GM23338 (cell line): ENCODE measurements at regions not wholly inside any gene's neighbourhood (a gene's known extent, or its start where the extent isn't known, plus 50 kb on each side); places are given as distances from the start of the nearest gene placed in this dataset.

Source experiments
- ATAC-seq: fragments of 200-7000 bp; cut with Tn5 transposase; 3 replicates; pipeline ENCODE4 v1.9.1; 2020
- DNase-seq: peaks from one replicate; pipeline ENCODE4 v3.0.0-alpha.2; 2015; ENCODE audit warnings: low spot score
- H2AFZ ChIP-seq: fragments of 200-600 bp; sonication (generic); 2 replicates; pipeline ENCODE4 v1.8.0; 2016; ENCODE audit warnings: antibody characterized with exemption, mild to moderate bottlenecking, moderate library complexity
- H3F3A ChIP-seq: fragments of 200-600 bp; sonication (generic); replicated peaks from 2 replicates; pipeline ENCODE4 v1.8.0; 2017; ENCODE audit warnings: antibody characterized with exemption, mixed run types, low read depth
- H3K27ac ChIP-seq: fragments of 200-600 bp; sonication (generic); 2 replicates; pipeline ENCODE4 v1.6.1; 2016; ENCODE audit warnings: low read depth
- H3K27me3 ChIP-seq: fragments of 200-600 bp; sonication (generic); 2 replicates; pipeline ENCODE4 v1.8.0; 2016; ENCODE audit warnings: mild to moderate bottlenecking, mixed run types, moderate library complexity; ENCODE audit not compliant: insufficient read depth
- H3K36me3 ChIP-seq: fragments of 200-600 bp; sonication (generic); 2 replicates; pipeline ENCODE4 v1.8.0; 2016; ENCODE audit warnings: mild to moderate bottlenecking; ENCODE audit not compliant: insufficient read depth
- H3K4me1 ChIP-seq: fragments of 200-600 bp; sonication (generic); 2 replicates; pipeline ENCODE4 v1.8.0; 2016; ENCODE audit warnings: mild to moderate bottlenecking, moderate library complexity; ENCODE audit not compliant: insufficient read depth
- H3K4me2 ChIP-seq: fragments of 200-600 bp; sonication (generic); 2 replicates; pipeline ENCODE4 v1.7.1; 2017; ENCODE audit warnings: mixed run types
- H3K4me3 ChIP-seq: fragments of 200-600 bp; sonication (generic); 2 replicates; pipeline ENCODE4 v1.6.1; 2016; ENCODE audit warnings: mixed run types
- H3K79me2 ChIP-seq: fragments of 200-600 bp; sonication (generic); replicated peaks from 2 replicates; pipeline ENCODE4 v1.8.0; 2017; ENCODE audit warnings: mild to moderate bottlenecking; ENCODE audit not compliant: insufficient read depth
- H3K9me2 ChIP-seq: fragments of 200-600 bp; sonication (generic); 2 replicates; pipeline ENCODE4 v1.8.0; 2017; ENCODE audit not compliant: insufficient read depth
- H4K20me1 ChIP-seq: fragments of 200-600 bp; sonication (generic); replicated peaks from 2 replicates; pipeline ENCODE4 v1.8.0; 2017; ENCODE audit warnings: mild to moderate bottlenecking; ENCODE audit not compliant: insufficient read depth
- H3K27ac Mint-ChIP-seq: 2 replicates; pipeline ENCODE4 v1.8.0; 2020; ENCODE audit warnings: inconsistent platforms, mild to moderate bottlenecking, moderate library complexity, mixed read lengths
- H3K27me3 Mint-ChIP-seq: 3 replicates; pipeline ENCODE4 v1.8.0; 2022; ENCODE audit warnings: low read depth, mild to moderate bottlenecking, moderate library complexity, mixed read lengths, inconsistent platforms; ENCODE audit not compliant: insufficient read depth, poor library complexity
- H3K36me3 Mint-ChIP-seq: 3 replicates; pipeline ENCODE4 v1.8.0; 2021; ENCODE audit warnings: low read depth, mild to moderate bottlenecking, inconsistent platforms, moderate library complexity, mixed read lengths
- H3K4me1 Mint-ChIP-seq: 3 replicates; pipeline ENCODE4 v1.8.0; 2020; ENCODE audit warnings: mild to moderate bottlenecking, inconsistent platforms, mixed read lengths
- H3K4me3 Mint-ChIP-seq: 3 replicates; pipeline ENCODE4 v1.8.0; 2021; ENCODE audit warnings: moderate library complexity, mild to moderate bottlenecking, inconsistent platforms, mixed read lengths
- H3K9me3 Mint-ChIP-seq: 3 replicates; pipeline ENCODE4 v1.8.0; 2020; ENCODE audit warnings: moderate library complexity, mild to moderate bottlenecking, inconsistent platforms, mixed read lengths
- CREB1 ChIP-seq: fragments of 250-450 bp; sonication (Bioruptor Pico); IDR thresholded peaks from 2 replicates; pipeline ENCODE4 v1.5.0; 2020; ENCODE audit warnings: low read depth, mild to moderate bottlenecking, moderate library complexity
- EZH2 ChIP-seq: fragments of 200-600 bp; sonication (generic); IDR thresholded peaks from one replicate; pipeline ENCODE4 v1.8.0; 2017; ENCODE audit warnings: antibody characterized with exemption, mild to moderate bottlenecking, low read depth; ENCODE audit not compliant: unreplicated experiment
- EZH2phosphoT487 ChIP-seq: fragments of 200-600 bp; sonication (generic); IDR thresholded peaks from one replicate; pipeline ENCODE4 v1.8.1; 2018; ENCODE audit warnings: antibody characterized with exemption; ENCODE audit not compliant: unreplicated experiment
- JUNB ChIP-seq: IDR thresholded peaks from one replicate; pipeline ENCODE4 v1.6.1; 2016; ENCODE audit warnings: antibody characterized with exemption; ENCODE audit not compliant: unreplicated experiment
- NANOG ChIP-seq: IDR thresholded peaks from 2 replicates; pipeline ENCODE4 v1.6.1; 2016; ENCODE audit warnings: antibody characterized with exemption, borderline replicate concordance
- POLR2AphosphoS5 ChIP-seq: IDR thresholded peaks from 2 replicates; pipeline ENCODE4 v1.6.1; 2016; ENCODE audit warnings: antibody characterized with exemption, low read depth
- REST ChIP-seq: IDR thresholded peaks from one replicate; pipeline ENCODE4 v1.6.1; 2018; ENCODE audit warnings: antibody characterized with exemption; ENCODE audit not compliant: unreplicated experiment
- STAT1 ChIP-seq: IDR thresholded peaks from one replicate; pipeline ENCODE4 v1.6.1; 2016; ENCODE audit warnings: antibody characterized with exemption; ENCODE audit not compliant: unreplicated experiment
- ZNF114 ChIP-seq: fragments of 250-450 bp; sonication (Bioruptor Pico); IDR thresholded peaks from 2 replicates; pipeline ENCODE4 v1.5.0; 2020; ENCODE audit warnings: mild to moderate bottlenecking, moderate library complexity
- ZNF331 ChIP-seq: fragments of 250-450 bp; sonication (Bioruptor Pico); IDR thresholded peaks from 2 replicates; pipeline ENCODE4 v1.5.0; 2020; ENCODE audit warnings: low read depth, mild to moderate bottlenecking, moderate library complexity
- TF ChIP-seq, protein P1 (sequence below): fragments of 250-450 bp; sonication (Bioruptor Pico); IDR thresholded peaks from 2 replicates; pipeline ENCODE4 v1.5.0; 2020; ENCODE audit warnings: mild to moderate bottlenecking, moderate library complexity
- TF ChIP-seq, protein P2 (sequence below): IDR thresholded peaks from 2 replicates; pipeline ENCODE4 v1.6.1; 2016; ENCODE audit warnings: antibody characterized with exemption

DNA sequence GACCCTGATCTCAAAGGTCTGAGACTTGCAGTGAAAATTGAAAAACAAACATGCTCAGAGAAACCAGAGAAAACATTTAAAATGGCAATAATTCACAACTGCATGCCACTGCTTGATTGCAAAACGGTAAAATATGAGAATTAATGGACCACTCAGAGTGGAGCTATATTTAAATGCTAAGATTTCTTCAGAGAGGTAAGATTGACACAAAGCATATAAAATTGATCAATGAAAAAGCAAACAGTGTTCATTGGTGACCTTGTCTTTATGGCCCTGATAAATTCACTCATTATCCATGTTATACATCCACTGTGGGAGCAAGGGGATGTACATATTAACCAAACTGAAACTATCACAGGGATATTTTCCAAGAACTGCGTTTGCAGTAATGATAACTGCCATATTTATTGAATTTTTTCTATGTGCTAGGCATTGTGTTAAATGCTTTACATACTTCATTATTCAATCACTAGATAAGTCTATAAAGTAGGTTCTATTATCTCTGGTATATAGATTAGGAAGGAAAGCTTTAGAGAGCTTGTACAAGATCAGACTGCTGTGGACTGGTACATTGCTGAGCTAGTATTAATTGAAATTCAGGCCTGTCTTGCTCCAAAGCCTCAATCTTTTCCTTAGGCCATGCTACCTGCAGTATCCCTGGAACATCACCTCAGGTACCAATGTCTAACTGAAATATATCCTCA, 113.9 kb upstream of the LMO3 start (continued):
- TF ChIP-seq REST (no peak), EZH2 (no peak), ZNF114 (no peak), NANOG (no peak)
- TF ChIP-seq, protein P1, sequence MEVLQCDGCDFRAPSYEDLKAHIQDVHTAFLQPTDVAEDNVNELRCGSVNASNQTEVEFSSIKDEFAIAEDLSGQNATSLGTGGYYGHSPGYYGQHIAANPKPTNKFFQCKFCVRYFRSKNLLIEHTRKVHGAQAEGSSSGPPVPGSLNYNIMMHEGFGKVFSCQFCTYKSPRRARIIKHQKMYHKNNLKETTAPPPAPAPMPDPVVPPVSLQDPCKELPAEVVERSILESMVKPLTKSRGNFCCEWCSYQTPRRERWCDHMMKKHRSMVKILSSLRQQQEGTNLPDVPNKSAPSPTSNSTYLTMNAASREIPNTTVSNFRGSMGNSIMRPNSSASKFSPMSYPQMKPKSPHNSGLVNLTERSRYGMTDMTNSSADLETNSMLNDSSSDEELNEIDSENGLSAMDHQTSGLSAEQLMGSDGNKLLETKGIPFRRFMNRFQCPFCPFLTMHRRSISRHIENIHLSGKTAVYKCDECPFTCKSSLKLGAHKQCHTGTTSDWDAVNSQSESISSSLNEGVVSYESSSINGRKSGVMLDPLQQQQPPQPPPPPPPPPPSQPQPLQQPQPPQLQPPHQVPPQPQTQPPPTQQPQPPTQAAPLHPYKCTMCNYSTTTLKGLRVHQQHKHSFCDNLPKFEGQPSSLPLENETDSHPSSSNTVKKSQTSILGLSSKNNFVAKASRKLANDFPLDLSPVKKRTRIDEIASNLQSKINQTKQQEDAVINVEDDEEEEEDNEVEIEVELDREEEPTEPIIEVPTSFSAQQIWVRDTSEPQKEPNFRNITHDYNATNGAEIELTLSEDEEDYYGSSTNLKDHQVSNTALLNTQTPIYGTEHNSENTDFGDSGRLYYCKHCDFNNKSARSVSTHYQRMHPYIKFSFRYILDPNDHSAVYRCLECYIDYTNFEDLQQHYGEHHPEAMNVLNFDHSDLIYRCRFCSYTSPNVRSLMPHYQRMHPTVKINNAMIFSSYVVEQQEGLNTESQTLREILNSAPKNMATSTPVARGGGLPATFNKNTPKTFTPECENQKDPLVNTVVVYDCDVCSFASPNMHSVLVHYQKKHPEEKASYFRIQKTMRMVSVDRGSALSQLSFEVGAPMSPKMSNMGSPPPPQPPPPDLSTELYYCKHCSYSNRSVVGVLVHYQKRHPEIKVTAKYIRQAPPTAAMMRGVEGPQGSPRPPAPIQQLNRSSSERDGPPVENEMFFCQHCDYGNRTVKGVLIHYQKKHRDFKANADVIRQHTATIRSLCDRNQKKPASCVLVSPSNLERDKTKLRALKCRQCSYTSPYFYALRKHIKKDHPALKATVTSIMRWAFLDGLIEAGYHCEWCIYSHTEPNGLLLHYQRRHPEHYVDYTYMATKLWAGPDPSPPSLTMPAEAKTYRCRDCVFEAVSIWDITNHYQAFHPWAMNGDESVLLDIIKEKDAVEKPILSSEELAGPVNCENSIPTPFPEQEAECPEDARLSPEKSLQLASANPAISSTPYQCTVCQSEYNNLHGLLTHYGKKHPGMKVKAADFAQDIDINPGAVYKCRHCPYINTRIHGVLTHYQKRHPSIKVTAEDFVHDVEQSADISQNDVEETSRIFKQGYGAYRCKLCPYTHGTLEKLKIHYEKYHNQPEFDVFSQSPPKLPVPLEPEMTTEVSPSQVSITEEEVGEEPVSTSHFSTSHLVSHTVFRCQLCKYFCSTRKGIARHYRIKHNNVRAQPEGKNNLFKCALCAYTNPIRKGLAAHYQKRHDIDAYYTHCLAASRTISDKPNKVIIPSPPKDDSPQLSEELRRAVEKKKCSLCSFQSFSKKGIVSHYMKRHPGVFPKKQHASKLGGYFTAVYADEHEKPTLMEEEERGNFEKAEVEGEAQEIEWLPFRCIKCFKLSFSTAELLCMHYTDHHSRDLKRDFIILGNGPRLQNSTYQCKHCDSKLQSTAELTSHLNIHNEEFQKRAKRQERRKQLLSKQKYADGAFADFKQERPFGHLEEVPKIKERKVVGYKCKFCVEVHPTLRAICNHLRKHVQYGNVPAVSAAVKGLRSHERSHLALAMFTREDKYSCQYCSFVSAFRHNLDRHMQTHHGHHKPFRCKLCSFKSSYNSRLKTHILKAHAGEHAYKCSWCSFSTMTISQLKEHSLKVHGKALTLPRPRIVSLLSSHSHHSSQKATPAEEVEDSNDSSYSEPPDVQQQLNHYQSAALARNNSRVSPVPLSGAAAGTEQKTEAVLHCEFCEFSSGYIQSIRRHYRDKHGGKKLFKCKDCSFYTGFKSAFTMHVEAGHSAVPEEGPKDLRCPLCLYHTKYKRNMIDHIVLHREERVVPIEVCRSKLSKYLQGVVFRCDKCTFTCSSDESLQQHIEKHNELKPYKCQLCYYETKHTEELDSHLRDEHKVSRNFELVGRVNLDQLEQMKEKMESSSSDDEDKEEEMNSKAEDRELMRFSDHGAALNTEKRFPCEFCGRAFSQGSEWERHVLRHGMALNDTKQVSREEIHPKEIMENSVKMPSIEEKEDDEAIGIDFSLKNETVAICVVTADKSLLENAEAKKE (CRISPR knock-in tag): no peak

DNA sequence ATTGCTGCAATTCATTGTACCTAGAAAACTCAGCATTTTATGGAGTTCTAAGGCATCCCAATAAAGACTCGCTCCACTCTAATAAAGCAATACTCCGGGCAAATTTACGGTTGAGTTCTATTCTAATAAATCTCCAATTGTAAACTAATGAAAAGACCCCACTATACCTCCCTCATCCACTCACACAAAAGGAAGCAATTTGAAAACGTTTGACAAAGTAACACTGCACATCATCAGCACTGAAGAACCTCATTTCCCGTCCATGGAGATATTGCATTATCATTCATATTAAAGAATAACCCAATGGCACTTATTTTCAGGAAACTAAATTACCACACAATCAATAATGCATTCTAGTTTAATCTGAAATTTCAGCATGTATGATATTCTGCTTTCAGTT, 111.0 kb upstream of the LMO3 start:
- no peak for DNase-seq
- TF ChIP-seq NANOG: no peak
- TF ChIP-seq, protein P2, sequence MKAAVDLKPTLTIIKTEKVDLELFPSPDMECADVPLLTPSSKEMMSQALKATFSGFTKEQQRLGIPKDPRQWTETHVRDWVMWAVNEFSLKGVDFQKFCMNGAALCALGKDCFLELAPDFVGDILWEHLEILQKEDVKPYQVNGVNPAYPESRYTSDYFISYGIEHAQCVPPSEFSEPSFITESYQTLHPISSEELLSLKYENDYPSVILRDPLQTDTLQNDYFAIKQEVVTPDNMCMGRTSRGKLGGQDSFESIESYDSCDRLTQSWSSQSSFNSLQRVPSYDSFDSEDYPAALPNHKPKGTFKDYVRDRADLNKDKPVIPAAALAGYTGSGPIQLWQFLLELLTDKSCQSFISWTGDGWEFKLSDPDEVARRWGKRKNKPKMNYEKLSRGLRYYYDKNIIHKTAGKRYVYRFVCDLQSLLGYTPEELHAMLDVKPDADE: no peak
- TF ChIP-seq JUNB: no peak
- no peak for TF ChIP-seq CREB1 (CRISPR knock-in tag)
- TF ChIP-seq ZNF331 (CRISPR knock-in tag): no peak
- no peak for TF ChIP-seq STAT1
- TF ChIP-seq EZH2: no peak
- TF ChIP-seq POLR2AphosphoS5: no peak
- no peak for TF ChIP-seq EZH2phosphoT487

More for the DNA sequence above, 111.0 kb upstream of the LMO3 start:
- peaks cover 2% of the 10 kb centered on the region for H3K27me3 Mint-ChIP-seq
- Histone ChIP-seq H3K4me2 (no peak overlapping the region), H3K79me2 (no peaks in the 10 kb centered on the region), H3K4me3 (no peak overlapping the region), H3F3A (no peaks in the 10 kb centered on the region), H2AFZ (no peak overlapping the region), H3K27ac (no peak overlapping the region), H4K20me1 (no peaks in the 10 kb centered on the region), H3K36me3 (no peaks in the 10 kb centered on the region), H3K9me2 (no peaks in the 10 kb centered on the region), H3K27me3 (no peaks in the 10 kb centered on the region), H3K4me1 (no peaks in the 10 kb centered on the region)
- H3K36me3 Mint-ChIP-seq: no peaks in the 10 kb centered on the region
- H3K27ac Mint-ChIP-seq: no peak overlapping the region
- H3K9me3 Mint-ChIP-seq: no peaks in the 10 kb centered on the region
- H3K4me1 Mint-ChIP-seq: no peaks in the 10 kb centered on the region
- no peak overlapping the region for H3K4me3 Mint-ChIP-seq
- no peak for ATAC-seq
